ENCODE measurements at regions not wholly inside any gene's neighbourhood (a gene's known extent, or its start where the extent isn't known, plus 50 kb on each side); places are given as distances from the start of the nearest gene placed in this dataset.

DNA sequence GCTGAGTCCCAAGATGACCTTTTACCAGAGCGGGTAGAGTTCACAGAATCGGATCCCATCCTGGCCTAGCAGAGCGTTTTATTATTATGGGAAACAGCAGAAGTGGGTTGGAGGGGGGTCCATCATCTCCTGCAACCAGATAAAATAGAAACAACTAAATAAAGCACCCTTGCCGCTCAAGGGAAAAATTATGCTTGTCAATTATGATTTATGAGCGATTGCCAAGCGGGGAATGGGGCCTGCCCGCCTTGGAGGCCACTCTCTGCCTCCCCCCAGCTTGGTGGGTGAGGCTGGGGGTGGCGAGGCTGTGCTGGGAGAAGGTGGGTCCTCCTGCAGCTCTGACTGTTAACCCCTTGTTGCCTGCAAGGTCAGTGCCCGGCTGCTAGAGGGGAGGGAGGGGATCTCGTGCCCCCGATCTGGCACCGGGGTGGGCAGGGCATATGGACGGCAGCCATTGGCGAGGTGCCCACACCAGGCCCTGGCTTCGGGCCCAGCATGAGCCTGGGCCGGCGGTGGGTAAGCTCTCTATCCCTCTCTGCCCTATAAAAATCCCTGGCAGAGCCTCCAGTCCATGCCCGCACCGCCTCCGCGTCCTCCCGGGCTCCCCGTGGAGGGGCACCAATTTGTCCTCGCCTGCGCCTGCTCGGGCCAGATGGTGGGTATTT, 129.1 kb downstream of the URI1 start:
- peaks cover 8% of the 10 kb centered on the region; the same call in 1 of the 2 replicates for H3K4me1 ChIP-seq
- no peaks in the 10 kb centered on the region for H3K36me3 ChIP-seq
- TF ChIP-seq, protein P1, sequence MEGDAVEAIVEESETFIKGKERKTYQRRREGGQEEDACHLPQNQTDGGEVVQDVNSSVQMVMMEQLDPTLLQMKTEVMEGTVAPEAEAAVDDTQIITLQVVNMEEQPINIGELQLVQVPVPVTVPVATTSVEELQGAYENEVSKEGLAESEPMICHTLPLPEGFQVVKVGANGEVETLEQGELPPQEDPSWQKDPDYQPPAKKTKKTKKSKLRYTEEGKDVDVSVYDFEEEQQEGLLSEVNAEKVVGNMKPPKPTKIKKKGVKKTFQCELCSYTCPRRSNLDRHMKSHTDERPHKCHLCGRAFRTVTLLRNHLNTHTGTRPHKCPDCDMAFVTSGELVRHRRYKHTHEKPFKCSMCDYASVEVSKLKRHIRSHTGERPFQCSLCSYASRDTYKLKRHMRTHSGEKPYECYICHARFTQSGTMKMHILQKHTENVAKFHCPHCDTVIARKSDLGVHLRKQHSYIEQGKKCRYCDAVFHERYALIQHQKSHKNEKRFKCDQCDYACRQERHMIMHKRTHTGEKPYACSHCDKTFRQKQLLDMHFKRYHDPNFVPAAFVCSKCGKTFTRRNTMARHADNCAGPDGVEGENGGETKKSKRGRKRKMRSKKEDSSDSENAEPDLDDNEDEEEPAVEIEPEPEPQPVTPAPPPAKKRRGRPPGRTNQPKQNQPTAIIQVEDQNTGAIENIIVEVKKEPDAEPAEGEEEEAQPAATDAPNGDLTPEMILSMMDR (IDR thresholded peaks at IDR 0.05; ENCODE audit: low read depth, low read length) = no peak
- H3K27me3 ChIP-seq = no peaks in the 10 kb centered on the region; the same call in 1 of the 2 replicates
- no peak overlapping the region; the same call in 1 of the 2 replicates for H3K4me3 ChIP-seq (ENCODE audit: low read depth, low read length)
- no peaks in the 10 kb centered on the region for H3K9me3 ChIP-seq
- no peak for DNase-seq

DNA sequence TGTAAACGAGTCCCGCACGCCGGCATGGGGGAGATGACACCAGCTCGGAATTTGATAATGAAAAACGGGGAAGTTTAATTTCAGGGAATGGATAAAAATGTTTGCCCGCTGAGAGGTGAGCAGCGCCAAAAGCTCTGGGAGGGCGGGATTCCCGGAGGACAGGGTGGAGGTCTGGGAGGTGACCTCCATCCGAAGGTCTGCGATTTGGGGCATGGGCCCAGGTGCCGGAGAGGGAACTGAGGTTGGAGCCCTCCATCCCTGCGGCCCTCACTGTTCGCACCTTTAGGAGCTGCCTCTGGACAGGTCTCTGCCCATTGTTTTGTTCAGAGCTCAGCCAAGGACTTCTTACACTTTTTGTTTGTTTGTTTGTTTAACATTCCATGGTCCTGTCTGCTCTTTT, 129.8 kb downstream of the URI1 start:
- Histone ChIP-seq H3K36me3 (no peaks in the 10 kb centered on the region), H3K4me1 (peaks cover 8% of the 10 kb centered on the region; the same call in 1 of the 2 replicates)
- TF ChIP-seq, protein P1 (IDR thresholded peaks at IDR 0.05; ENCODE audit: low read depth, low read length) = no peak

GRCh38 chr19:30073152-30074000, 131.3 kb downstream of the URI1 start:
- Histone ChIP-seq H3K4me1 (peaks cover 8% of the 10 kb centered on the region; the same call in 1 of the 2 replicates), H3K36me3 (no peaks in the 10 kb centered on the region), H3K4me3 (ENCODE audit: low read depth, low read length) (no peak overlapping the region), H3K27me3 (no peaks in the 10 kb centered on the region; the same call in 1 of the 2 replicates), H3K9me3 (no peaks in the 10 kb centered on the region)
- no peak for DNase-seq
- TF ChIP-seq, protein P1 (IDR thresholded peaks at IDR 0.05; ENCODE audit: low read depth, low read length) = no peak

More for the DNA sequence above, 129.8 kb downstream of the URI1 start:
- Histone ChIP-seq H3K9me3 (no peaks in the 10 kb centered on the region), H3K27me3 (no peaks in the 10 kb centered on the region; the same call in 1 of the 2 replicates), H3K4me3 (ENCODE audit: low read depth, low read length) (no peak overlapping the region)
- DNase-seq = no peak

- Histone ChIP-seq H3K27me3 (no peaks in the 10 kb centered on the region; the same call in 1 of the 2 replicates), H3K9me3 (no peaks in the 10 kb centered on the region), H3K4me3 (ENCODE audit: low read depth, low read length) (no peak overlapping the region), H3K36me3 (no peaks in the 10 kb centered on the region), H3K4me1 (peaks cover 8% of the 10 kb centered on the region; the same call in 1 of the 2 replicates)
- TF ChIP-seq, protein P1 (IDR thresholded peaks at IDR 0.05; ENCODE audit: low read depth, low read length) = no peak
- no peak for DNase-seq
Observed at GRCh38 chr19:30074096-30074495, 132.1 kb downstream of the URI1 start.

DNA sequence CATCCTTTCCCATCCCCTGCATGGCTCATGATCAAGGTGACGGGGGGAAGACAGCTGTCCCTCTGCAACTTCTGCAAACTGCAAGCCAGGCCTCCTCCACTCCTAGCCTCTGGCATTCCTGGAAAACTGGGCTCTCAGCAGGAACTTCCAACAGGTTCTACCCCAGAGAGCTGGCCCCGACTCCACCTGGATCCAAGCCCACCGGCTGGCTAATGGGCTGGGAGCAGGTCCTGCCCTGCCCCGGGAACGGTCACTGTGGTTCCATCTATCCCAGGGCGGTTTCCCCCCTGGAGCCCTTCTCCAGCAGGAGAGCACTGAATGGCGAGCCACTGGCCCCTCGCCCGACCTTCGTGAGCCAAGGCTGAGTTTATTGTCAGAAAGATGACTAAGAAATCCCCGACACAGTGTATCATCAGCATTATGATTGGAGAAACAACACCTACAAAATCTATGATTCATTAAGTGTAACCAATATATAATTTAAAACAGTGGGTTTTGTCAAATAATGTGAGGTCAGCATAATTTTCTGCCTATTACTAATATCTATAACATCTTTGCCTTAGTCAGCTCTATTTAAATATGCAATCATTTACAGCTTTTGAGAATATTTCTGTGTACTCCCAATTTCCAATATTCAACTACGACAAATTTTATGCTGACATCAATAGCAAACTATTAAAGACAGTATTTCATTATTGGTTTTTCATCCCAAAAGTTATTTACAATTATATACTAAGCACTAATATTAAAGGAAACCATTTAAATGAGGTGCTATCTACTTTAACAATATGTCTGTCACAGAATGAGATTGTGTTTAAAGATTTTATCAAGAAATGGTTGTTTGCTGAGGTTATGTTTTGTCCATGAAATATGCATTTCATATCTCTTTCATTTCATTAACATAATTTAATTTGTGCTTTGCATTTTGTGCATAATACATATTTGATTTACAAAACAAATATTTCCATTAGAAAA, 133.0 kb downstream of the URI1 start:
- TF ChIP-seq, protein P1 (IDR thresholded peaks at IDR 0.05; ENCODE audit: low read depth, low read length) = no peak
- H3K4me1 ChIP-seq = peaks cover 8% of the 10 kb centered on the region; the same call in 1 of the 2 replicates
- no peaks in the 10 kb centered on the region; the same call in 1 of the 2 replicates for H3K27me3 ChIP-seq
- H3K36me3 ChIP-seq = no peaks in the 10 kb centered on the region
- no peak for DNase-seq
- no peak overlapping the region for H3K4me3 ChIP-seq (ENCODE audit: low read depth, low read length)
- H3K9me3 ChIP-seq = no peaks in the 10 kb centered on the region

Data from BE2C (cell line).